IPS-NIHi7 (cell line): ENCODE measurements at regions not wholly inside any gene's neighbourhood (a gene's known extent, or its start where the extent isn't known, plus 50 kb on each side); places are given as distances from the start of the nearest gene placed in this dataset.

Experiments used
- DNase-seq: peaks from one replicate; pipeline ENCODE4 v3.0.0; 2012; ENCODE audit warnings: mixed read lengths; ENCODE audit errors: extremely low spot score

GRCh38 chr11:43243927-43244326 is 67.9 kb upstream of the API5 start:
- no peak for DNase-seq

DNA sequence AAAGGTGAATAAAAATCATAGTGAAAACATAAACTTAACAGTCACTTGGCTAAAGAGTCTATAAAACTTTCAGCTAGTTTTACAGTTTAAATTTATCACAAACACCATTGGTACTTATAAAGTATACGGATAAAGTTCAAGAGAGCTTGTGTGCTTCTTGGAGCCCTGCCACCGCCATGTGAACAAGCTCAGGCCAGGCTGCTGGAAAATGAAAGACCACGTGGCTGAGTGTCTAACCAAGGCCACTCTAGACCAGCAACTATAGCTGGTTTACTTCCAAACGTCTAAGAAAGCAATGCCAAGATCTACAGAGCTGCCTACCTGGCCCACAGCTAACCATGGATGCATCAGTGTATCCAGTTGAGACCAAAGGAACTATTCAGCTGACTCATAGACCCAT is 66.3 kb upstream of the API5 start:
- no peak for DNase-seq

GRCh38 chr11:43250309-43250708 is 61.5 kb upstream of the API5 start:
- no peak for DNase-seq

DNA sequence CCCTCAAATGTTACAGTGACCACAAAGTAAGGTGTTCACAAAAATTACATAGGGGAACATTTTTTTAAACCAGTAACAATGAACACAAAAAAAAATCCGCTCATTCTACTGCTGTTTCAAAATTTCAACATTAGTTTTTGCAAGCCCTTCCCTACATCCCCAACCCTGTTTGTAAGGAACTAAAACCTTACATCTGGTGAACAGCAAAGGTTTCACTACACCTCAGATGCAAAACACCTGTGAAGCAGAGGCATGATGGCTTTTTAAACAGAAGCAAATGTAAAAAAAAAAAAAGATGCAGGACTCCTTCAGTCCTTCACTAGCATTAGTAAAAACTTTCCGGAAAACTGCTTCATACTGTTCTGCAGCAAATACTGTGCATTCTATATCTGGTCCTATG is 50.0 kb upstream of the API5 start:
- DNase-seq: no peak
